Panc1 (cell line): ENCODE measurements at regions not wholly inside any gene's neighbourhood (a gene's known extent, or its start where the extent isn't known, plus 50 kb on each side); places are given as distances from the start of the nearest gene placed in this dataset.

Experiments used
- ATAC-seq: fragments of 200-7000 bp; cut with Tn5 transposase; 2 replicates; pipeline ENCODE4 v1.9.1; 2020; ENCODE audit warnings: mild to moderate bottlenecking, moderate library complexity
- BruUV-seq: library from RNA; stranded (reverse); fragments of 400-500 nt; replicated peaks from 2 replicates; lab custom pipeline; 2021; lab: Mats Ljungman, UMichigan
- CTCF ChIA-PET: fragments of 300-600 bp; sonication (Branson Sonifier 250); formaldehyde crosslinking; loops from one replicate; lab custom pipeline; 2022; ENCODE audit warnings: antibody characterized with exemption; lab: Charles Lee
- POLR2A ChIA-PET: fragments of 300-600 bp; sonication (Branson Sonifier 250); formaldehyde crosslinking; loops from one replicate; lab custom pipeline; 2022; ENCODE audit warnings: antibody characterized with exemption; lab: Charles Lee
- DNase-seq: peaks from one replicate; pipeline ENCODE4 v3.0.0-alpha.2; 2010; ENCODE audit warnings: low read depth, low spot score
- H3K27ac ChIP-seq: 2 replicates; pipeline ENCODE4 v1.5.1; 2011; ENCODE audit warnings: mild to moderate bottlenecking, low read length, inconsistent platforms
- H3K27me3 ChIP-seq: fragments of 200-500 bp; sonication (Bioruptor generic); 2 replicates; pipeline ENCODE4 v1.6.0; 2014; ENCODE audit warnings: low read length, inconsistent platforms; ENCODE audit not compliant: control insufficient read depth, insufficient read depth
- H3K36me3 ChIP-seq: fragments of 200-500 bp; sonication (Bioruptor generic); 2 replicates; pipeline ENCODE4 v1.5.1; 2014; ENCODE audit warnings: inconsistent platforms, mild to moderate bottlenecking, low read length, moderate library complexity; ENCODE audit not compliant: control insufficient read depth, insufficient read depth
- H3K4me1 ChIP-seq: 2 replicates; pipeline ENCODE4 v1.5.1; 2011; ENCODE audit warnings: inconsistent platforms, mild to moderate bottlenecking, low read length, moderate library complexity; ENCODE audit not compliant: control insufficient read depth, insufficient read depth
- H3K4me3 ChIP-seq, 2 experiments: 2 replicates each; pipeline ENCODE4 v1.5.1; 2011 to 2012; ENCODE audit warnings: low read depth in 2 of 2, low read length in 2 of 2, mild to moderate bottlenecking in 2 of 2, inconsistent platforms in 1 of 2, moderate library complexity in 1 of 2
- H3K9me3 ChIP-seq: fragments of 200-500 bp; sonication (Bioruptor generic); 2 replicates; pipeline ENCODE4 v1.5.1; 2014; ENCODE audit warnings: low read depth, mild to moderate bottlenecking, inconsistent platforms, low read length, moderate library complexity; ENCODE audit not compliant: control insufficient read depth, insufficient read depth
- CTCF ChIP-seq: fragments of 450-650 bp; IDR thresholded peaks from 2 replicates; pipeline ENCODE4 v1.5.1; 2017; ENCODE audit warnings: mild to moderate bottlenecking
- POLR2AphosphoS5 ChIP-seq: IDR thresholded peaks from 2 replicates; pipeline ENCODE4 v1.6.1; 2012; ENCODE audit warnings: mild to moderate bottlenecking, low read depth, low read length, moderate library complexity
- REST ChIP-seq, 2 experiments: IDR thresholded peaks; 2 replicates each; pipeline ENCODE4 v1.6.1; 2011 to 2012; ENCODE audit warnings: low read depth in 2 of 2, control low read depth in 1 of 2, low read length in 1 of 2, mild to moderate bottlenecking in 1 of 2, moderate library complexity in 1 of 2; ENCODE audit not compliant: insufficient read depth in 1 of 2
- SIN3A ChIP-seq: IDR thresholded peaks from 2 replicates; pipeline ENCODE4 v1.6.1; 2012; ENCODE audit warnings: low read depth, mild to moderate bottlenecking, low read length, moderate library complexity, borderline replicate concordance; ENCODE audit not compliant: insufficient read depth
- TCF7L2 ChIP-seq: IDR thresholded peaks from 2 replicates; pipeline ENCODE4 v1.6.1; 2011; ENCODE audit warnings: mild to moderate bottlenecking, low read depth, low read length, inconsistent platforms
- in situ Hi-C: cut with HindIII; loops from 2 replicates; pipeline ENCODE4 v1.10.0; 2016; ENCODE audit warnings: low sequenced_read_pairs, low pct_unique_long_range_greater_than_20kb
- intact Hi-C: fragments of 100-400 bp; cut with micrococcal nuclease; formaldehyde crosslinking; loops from one replicate; pipeline ENCODE4 v1.10.0; 2022; ENCODE audit not compliant: unreplicated experiment

- in situ Hi-C loops = no loop called here
- ChIA-PET CTCF (interaction anchor here (0.6 to 1.1 kb wide), 3 partner anchors 32 to 132 kb away, joined by 3 to 5 read pairs (median 3); no protein-coding TSS in a partner anchor), POLR2A (no interaction called here)
- no peak overlapping the region for H3K27ac ChIP-seq
- H3K4me1 ChIP-seq = peaks cover 22% of the 10 kb centered on the region
- no peaks in the 10 kb centered on the region for H3K36me3 ChIP-seq
- H3K4me3 ChIP-seq = peak overlapping the region in 1 of 2 experiments; percentile 10; a peak in 1 of 4 replicates
- no TSS peak for BruUV-seq
- intact Hi-C loops = no loop called here
- TF ChIP-seq REST (IDR thresholded peaks at IDR 0.05; ENCODE audit: insufficient read depth in 1 of 2, low read depth in 2 of 2, low read length in 1 of 2) (no peak), POLR2AphosphoS5 (no peak), TCF7L2 (no peak), SIN3A (no peak), CTCF (no peak)
- no peaks in the 10 kb centered on the region; the same call in 1 of the 2 replicates for H3K27me3 ChIP-seq
- H3K9me3 ChIP-seq = no peaks in the 10 kb centered on the region
- ATAC-seq (peak; percentile 31; the same call in 1 of the 2 replicates), DNase-seq (no peak)
These were observed 70.0 kb upstream of the ATL2 start for GRCh38 chr2:38446906-38447561.

- peak overlapping the region in 1 of 2 experiments; percentile 10; a peak in 1 of 4 replicates for H3K4me3 ChIP-seq
- in situ Hi-C loops = no loop called here
- intact Hi-C loops = no loop called here
- CTCF ChIA-PET = interaction anchor here (0.6 to 1.1 kb wide), 2 partner anchors 70 to 131 kb away, joined by 3 to 5 read pairs; no protein-coding TSS in a partner anchor
- no peak for DNase-seq
- H3K27me3 ChIP-seq = no peaks in the 10 kb centered on the region; the same call in 1 of the 2 replicates
- ATAC-seq = peak; percentile 61
- BruUV-seq = no TSS peak
- POLR2A ChIA-PET = no interaction called here
- no peaks in the 10 kb centered on the region for H3K9me3 ChIP-seq
- no peaks in the 10 kb centered on the region for H3K36me3 ChIP-seq
- TF ChIP-seq TCF7L2 (no peak), CTCF (peak; percentile 53)
- no peak overlapping the region for H3K27ac ChIP-seq
- peaks cover 22% of the 10 kb centered on the region for H3K4me1 ChIP-seq
These were observed 69.3 kb upstream of the ATL2 start for GRCh38 chr2:38446418-38446817.
